ENCODE measurements at regions not wholly inside any gene's neighbourhood (a gene's known extent, or its start where the extent isn't known, plus 50 kb on each side); places are given as distances from the start of the nearest gene placed in this dataset.

DNA sequence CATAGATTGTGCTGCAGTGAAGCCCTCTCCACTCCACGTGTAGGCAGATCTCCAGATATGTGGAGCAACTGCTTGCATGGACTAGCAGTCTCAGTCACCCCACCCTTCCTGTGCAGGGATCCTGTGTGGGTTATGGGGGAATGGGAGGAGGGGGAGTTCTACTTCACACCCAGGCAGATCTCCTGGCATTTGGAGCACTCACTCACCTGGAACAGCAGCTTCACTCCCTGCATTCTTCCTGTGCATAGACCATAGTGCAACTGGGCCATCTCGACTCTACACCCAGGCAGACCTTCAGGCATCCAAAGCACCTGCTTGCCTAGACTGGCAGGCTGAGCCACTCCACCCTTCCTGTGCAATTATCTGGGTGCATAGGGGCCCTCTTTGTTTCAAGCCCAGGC, 96.0 kb upstream of the PCED1B start:
- H3K36me3 Mint-ChIP-seq = no peaks in the 10 kb centered on the region
- H3K4me3 Mint-ChIP-seq = no peak overlapping the region
- DNase-seq (ENCODE audit: low spot score) = no peak
- H3K27ac Mint-ChIP-seq = no peak overlapping the region
- TF ChIP-seq, protein P1, sequence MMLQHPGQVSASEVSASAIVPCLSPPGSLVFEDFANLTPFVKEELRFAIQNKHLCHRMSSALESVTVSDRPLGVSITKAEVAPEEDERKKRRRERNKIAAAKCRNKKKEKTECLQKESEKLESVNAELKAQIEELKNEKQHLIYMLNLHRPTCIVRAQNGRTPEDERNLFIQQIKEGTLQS (CRISPR knock-in tag; conservative IDR thresholded peaks at IDR 0.05) = no peak
- TF ChIP-seq NFATC4 (CRISPR knock-in tag; IDR thresholded peaks at IDR 0.05) (no peak), NFYB (CRISPR knock-in tag; conservative IDR thresholded peaks at IDR 0.05; ENCODE audit: low read depth) (no peak), MYBL2 (CRISPR knock-in tag; IDR thresholded peaks at IDR 0.05) (no peak), GABPB1 (CRISPR knock-in tag; IDR thresholded peaks at IDR 0.05) (no peak), NFE2L1 (CRISPR knock-in tag; IDR thresholded peaks at IDR 0.05) (no peak), EMX1 (CRISPR knock-in tag; IDR thresholded peaks at IDR 0.05) (no peak), GTF2I (CRISPR knock-in tag; conservative IDR thresholded peaks at IDR 0.05) (no peak), SMAD4 (CRISPR knock-in tag; IDR thresholded peaks at IDR 0.05) (no peak), FOXP1 (CRISPR knock-in tag; IDR thresholded peaks at IDR 0.05; ENCODE audit: borderline replicate concordance) (no peak)
- TF ChIP-seq, protein P2, sequence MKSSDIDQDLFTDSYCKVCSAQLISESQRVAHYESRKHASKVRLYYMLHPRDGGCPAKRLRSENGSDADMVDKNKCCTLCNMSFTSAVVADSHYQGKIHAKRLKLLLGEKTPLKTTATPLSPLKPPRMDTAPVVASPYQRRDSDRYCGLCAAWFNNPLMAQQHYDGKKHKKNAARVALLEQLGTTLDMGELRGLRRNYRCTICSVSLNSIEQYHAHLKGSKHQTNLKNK (CRISPR knock-in tag; IDR thresholded peaks at IDR 0.05) = no peak
- TF ChIP-seq, protein P3, sequence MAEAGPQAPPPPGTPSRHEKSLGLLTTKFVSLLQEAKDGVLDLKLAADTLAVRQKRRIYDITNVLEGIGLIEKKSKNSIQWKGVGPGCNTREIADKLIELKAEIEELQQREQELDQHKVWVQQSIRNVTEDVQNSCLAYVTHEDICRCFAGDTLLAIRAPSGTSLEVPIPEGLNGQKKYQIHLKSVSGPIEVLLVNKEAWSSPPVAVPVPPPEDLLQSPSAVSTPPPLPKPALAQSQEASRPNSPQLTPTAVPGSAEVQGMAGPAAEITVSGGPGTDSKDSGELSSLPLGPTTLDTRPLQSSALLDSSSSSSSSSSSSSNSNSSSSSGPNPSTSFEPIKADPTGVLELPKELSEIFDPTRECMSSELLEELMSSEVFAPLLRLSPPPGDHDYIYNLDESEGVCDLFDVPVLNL (CRISPR knock-in tag; IDR thresholded peaks at IDR 0.05; ENCODE audit: borderline replicate concordance, low read depth) = no peak
- no peak for ATAC-seq
- H3K4me1 Mint-ChIP-seq = peaks cover 7% of the 10 kb centered on the region
- H3K27me3 Mint-ChIP-seq (ENCODE audit: low read depth) = no peaks in the 10 kb centered on the region
- peaks cover 9% of the 10 kb centered on the region for H3K9me3 Mint-ChIP-seq
- POLR2A ChIA-PET = no interaction called here
- CTCF ChIA-PET = interaction anchor here (0.6 to 1.9 kb wide), 27 partner anchors 8 to 858 kb away, joined by 3 to 9 read pairs (median 3); no protein-coding TSS in a partner anchor

DNA sequence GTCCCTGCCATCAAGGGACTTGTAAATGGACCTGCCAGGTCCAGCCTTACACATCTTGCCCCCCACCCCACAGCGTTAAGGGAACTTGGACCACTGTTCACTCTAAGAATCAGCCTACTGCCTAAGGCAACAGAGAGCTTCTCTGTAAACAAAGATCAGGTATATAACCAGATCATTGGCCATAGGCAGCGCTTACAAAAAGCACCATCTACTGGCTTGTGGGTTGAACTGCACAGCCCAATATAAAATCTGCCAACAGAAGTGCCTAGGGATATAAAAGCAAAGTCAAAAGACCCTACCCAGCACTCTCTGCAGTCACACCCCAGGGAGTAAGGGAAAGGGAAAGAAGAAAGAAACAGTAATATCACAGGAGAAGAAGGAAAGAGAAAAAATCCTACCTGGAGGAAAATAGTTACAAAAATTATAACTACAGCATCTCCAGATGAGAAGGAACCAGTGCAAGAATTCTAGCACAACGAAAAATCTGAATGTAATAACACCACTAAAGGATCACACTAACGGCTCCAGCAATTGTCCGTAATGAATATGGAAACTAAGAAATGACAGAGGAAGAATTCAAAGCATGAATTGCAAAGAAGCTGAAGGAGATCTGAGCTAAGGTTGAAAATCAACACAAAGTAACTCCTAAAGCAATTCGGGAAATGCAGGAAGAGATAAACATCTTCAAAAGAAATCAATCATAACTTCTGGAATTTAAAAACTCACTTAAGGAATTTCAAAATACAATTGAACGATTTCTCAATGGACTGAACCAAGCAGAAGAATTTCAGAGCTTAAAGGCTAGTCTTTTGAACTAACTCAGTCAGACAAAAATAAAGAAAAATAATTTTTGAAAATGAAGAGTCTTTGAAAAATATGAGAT, 95.2 kb upstream of the PCED1B start:
- POLR2A ChIA-PET = interaction anchor here (0.6 kb wide), 1 partner anchor 350 kb away, joined by 4 read pairs; no protein-coding TSS in a partner anchor
- peak; percentile 98 for ATAC-seq
- Mint-ChIP-seq H3K27ac (no peak overlapping the region), H3K4me3 (no peak overlapping the region), H3K36me3 (no peaks in the 10 kb centered on the region), H3K9me3 (peaks cover 11% of the 10 kb centered on the region), H3K27me3 (ENCODE audit: low read depth) (no peaks in the 10 kb centered on the region), H3K4me1 (peaks cover 7% of the 10 kb centered on the region)
- no peak for TF ChIP-seq JUN (CRISPR knock-in tag; IDR thresholded peaks at IDR 0.05)
- TF ChIP-seq ZNF396 (CRISPR knock-in tag; IDR thresholded peaks at IDR 0.05; ENCODE audit: borderline replicate concordance) = 0 out of 2 replicates have a peak, but pooled peaks have one; percentile 34
- TF ChIP-seq, protein P4, sequence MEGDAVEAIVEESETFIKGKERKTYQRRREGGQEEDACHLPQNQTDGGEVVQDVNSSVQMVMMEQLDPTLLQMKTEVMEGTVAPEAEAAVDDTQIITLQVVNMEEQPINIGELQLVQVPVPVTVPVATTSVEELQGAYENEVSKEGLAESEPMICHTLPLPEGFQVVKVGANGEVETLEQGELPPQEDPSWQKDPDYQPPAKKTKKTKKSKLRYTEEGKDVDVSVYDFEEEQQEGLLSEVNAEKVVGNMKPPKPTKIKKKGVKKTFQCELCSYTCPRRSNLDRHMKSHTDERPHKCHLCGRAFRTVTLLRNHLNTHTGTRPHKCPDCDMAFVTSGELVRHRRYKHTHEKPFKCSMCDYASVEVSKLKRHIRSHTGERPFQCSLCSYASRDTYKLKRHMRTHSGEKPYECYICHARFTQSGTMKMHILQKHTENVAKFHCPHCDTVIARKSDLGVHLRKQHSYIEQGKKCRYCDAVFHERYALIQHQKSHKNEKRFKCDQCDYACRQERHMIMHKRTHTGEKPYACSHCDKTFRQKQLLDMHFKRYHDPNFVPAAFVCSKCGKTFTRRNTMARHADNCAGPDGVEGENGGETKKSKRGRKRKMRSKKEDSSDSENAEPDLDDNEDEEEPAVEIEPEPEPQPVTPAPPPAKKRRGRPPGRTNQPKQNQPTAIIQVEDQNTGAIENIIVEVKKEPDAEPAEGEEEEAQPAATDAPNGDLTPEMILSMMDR (IDR thresholded peaks at IDR 0.05) = peak; percentile 40
- CTCF ChIA-PET = interaction anchor here (0.6 to 1.9 kb wide), 28 partner anchors 9 to 859 kb away, joined by 3 to 9 read pairs (median 3); no protein-coding TSS in a partner anchor
- DNase-seq (ENCODE audit: low spot score) = peak; percentile 43

DNA sequence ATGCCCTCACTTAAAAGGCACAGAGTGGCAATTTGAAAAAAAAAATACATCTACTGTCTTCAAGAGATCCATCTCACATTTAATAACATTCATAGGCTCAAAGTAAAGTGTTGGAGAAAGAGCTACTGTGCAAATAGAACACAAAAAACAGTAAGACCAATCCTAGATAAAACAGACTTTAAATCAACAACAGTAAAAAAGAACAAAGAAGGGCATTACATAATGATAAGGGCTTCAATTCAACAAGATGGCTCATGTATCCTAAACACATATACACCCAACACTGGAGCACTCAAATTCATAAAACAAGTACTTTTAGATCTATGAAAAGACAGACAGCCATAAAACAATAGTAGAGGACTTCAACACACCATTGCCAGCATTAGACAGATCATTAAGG, 93.6 kb upstream of the PCED1B start:
- no peak for DNase-seq (ENCODE audit: low spot score)
- no peaks in the 10 kb centered on the region for H3K27me3 Mint-ChIP-seq (ENCODE audit: low read depth)
- ATAC-seq = no peak
- ChIA-PET POLR2A (no interaction called here), CTCF (interaction anchor here (0.9 kb wide), 1 partner anchor 21 kb away, joined by 3 read pairs; no protein-coding TSS in a partner anchor)
- no peak overlapping the region for H3K27ac Mint-ChIP-seq
- peaks cover 27% of the 10 kb centered on the region for H3K9me3 Mint-ChIP-seq
- H3K4me1 Mint-ChIP-seq = peaks cover 7% of the 10 kb centered on the region
- H3K4me3 Mint-ChIP-seq = no peak overlapping the region
- peaks cover 14% of the 10 kb centered on the region for H3K36me3 Mint-ChIP-seq
- TF ChIP-seq, protein P5, sequence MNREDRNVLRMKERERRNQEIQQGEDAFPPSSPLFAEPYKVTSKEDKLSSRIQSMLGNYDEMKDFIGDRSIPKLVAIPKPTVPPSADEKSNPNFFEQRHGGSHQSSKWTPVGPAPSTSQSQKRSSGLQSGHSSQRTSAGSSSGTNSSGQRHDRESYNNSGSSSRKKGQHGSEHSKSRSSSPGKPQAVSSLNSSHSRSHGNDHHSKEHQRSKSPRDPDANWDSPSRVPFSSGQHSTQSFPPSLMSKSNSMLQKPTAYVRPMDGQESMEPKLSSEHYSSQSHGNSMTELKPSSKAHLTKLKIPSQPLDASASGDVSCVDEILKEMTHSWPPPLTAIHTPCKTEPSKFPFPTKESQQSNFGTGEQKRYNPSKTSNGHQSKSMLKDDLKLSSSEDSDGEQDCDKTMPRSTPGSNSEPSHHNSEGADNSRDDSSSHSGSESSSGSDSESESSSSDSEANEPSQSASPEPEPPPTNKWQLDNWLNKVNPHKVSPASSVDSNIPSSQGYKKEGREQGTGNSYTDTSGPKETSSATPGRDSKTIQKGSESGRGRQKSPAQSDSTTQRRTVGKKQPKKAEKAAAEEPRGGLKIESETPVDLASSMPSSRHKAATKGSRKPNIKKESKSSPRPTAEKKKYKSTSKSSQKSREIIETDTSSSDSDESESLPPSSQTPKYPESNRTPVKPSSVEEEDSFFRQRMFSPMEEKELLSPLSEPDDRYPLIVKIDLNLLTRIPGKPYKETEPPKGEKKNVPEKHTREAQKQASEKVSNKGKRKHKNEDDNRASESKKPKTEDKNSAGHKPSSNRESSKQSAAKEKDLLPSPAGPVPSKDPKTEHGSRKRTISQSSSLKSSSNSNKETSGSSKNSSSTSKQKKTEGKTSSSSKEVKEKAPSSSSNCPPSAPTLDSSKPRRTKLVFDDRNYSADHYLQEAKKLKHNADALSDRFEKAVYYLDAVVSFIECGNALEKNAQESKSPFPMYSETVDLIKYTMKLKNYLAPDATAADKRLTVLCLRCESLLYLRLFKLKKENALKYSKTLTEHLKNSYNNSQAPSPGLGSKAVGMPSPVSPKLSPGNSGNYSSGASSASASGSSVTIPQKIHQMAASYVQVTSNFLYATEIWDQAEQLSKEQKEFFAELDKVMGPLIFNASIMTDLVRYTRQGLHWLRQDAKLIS (CRISPR knock-in tag; IDR thresholded peaks at IDR 0.05; ENCODE audit: borderline replicate concordance) = no peak
- TF ChIP-seq, protein P6, sequence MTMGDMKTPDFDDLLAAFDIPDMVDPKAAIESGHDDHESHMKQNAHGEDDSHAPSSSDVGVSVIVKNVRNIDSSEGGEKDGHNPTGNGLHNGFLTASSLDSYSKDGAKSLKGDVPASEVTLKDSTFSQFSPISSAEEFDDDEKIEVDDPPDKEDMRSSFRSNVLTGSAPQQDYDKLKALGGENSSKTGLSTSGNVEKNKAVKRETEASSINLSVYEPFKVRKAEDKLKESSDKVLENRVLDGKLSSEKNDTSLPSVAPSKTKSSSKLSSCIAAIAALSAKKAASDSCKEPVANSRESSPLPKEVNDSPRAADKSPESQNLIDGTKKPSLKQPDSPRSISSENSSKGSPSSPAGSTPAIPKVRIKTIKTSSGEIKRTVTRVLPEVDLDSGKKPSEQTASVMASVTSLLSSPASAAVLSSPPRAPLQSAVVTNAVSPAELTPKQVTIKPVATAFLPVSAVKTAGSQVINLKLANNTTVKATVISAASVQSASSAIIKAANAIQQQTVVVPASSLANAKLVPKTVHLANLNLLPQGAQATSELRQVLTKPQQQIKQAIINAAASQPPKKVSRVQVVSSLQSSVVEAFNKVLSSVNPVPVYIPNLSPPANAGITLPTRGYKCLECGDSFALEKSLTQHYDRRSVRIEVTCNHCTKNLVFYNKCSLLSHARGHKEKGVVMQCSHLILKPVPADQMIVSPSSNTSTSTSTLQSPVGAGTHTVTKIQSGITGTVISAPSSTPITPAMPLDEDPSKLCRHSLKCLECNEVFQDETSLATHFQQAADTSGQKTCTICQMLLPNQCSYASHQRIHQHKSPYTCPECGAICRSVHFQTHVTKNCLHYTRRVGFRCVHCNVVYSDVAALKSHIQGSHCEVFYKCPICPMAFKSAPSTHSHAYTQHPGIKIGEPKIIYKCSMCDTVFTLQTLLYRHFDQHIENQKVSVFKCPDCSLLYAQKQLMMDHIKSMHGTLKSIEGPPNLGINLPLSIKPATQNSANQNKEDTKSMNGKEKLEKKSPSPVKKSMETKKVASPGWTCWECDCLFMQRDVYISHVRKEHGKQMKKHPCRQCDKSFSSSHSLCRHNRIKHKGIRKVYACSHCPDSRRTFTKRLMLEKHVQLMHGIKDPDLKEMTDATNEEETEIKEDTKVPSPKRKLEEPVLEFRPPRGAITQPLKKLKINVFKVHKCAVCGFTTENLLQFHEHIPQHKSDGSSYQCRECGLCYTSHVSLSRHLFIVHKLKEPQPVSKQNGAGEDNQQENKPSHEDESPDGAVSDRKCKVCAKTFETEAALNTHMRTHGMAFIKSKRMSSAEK (CRISPR knock-in tag; IDR thresholded peaks at IDR 0.05; ENCODE audit: borderline replicate concordance) = no peak
- TF ChIP-seq ATF1 (CRISPR knock-in tag; IDR thresholded peaks at IDR 0.05) = no peak

All from WTC11 (cell line).